SK-N-SH (cell line): ENCODE measurements at regions not wholly inside any gene's neighbourhood (a gene's known extent, or its start where the extent isn't known, plus 50 kb on each side); places are given as distances from the start of the nearest gene placed in this dataset.

Experiments used
- CTCF ChIA-PET: fragments of 300-600, 350-600 bp; formaldehyde crosslinking; extraction: SDS; loops from one replicate; lab custom pipeline; 2021; lab: Yijun Ruan, JAX
- POLR2A ChIA-PET: fragments of 350-600 bp; sonication (Branson Sonifier 250); formaldehyde crosslinking; extraction: SDS; loops from one replicate; lab custom pipeline; 2020; ENCODE audit warnings: antibody characterized with exemption, inconsistent platforms; lab: Yijun Ruan, JAX
- DNase-seq: peaks from one replicate; pipeline ENCODE4 v3.0.0; 2012
- H2AFZ ChIP-seq: fragments of 200-600 bp; sonication (generic); 2 replicates; pipeline ENCODE4 v1.8.1; 2016; ENCODE audit warnings: antibody characterized with exemption, mild to moderate bottlenecking, low read depth
- H3F3A ChIP-seq: fragments of 200-600 bp; sonication (generic); replicated peaks from 2 replicates; pipeline ENCODE3; 2016; ENCODE audit warnings: antibody characterized with exemption, mild to moderate bottlenecking; ENCODE audit not compliant: insufficient read depth
- H3K27ac ChIP-seq, 2 experiments: fragments of 200-500 bp in 1 of 2; fragments of 200-600 bp in 1 of 2; sonication (Bioruptor generic) in 1 of 2; sonication (generic), shearing (Covaris generic) in 1 of 2; 2 replicates each; pipeline versions ENCODE4 v1.5.1 to v1.6.1; 2014 to 2016; ENCODE audit warnings: low read depth in 2 of 2, inconsistent platforms in 1 of 2, low read length in 1 of 2, mild to moderate bottlenecking in 1 of 2, mixed read lengths in 1 of 2
- H3K27me3 ChIP-seq: fragments of 200-600 bp; sonication (generic), shearing (Covaris generic); 2 replicates; pipeline ENCODE4 v1.6.1; 2016; ENCODE audit warnings: mixed run types; ENCODE audit not compliant: insufficient read depth
- H3K36me3 ChIP-seq, 2 experiments: fragments of 200-500 bp in 1 of 2; fragments of 200-600 bp in 1 of 2; sonication (Bioruptor generic) in 1 of 2; sonication (generic) in 1 of 2; replicated peaks in 1 of 2; 2 replicates each; pipeline versions ENCODE3 to v1.5.1; 2014 to 2016; ENCODE audit warnings: low read length in 1 of 2, mild to moderate bottlenecking in 1 of 2; ENCODE audit not compliant: insufficient read depth in 2 of 2, control insufficient read depth in 1 of 2
- H3K4me1 ChIP-seq, 2 experiments: fragments of 200-500 bp in 1 of 2; fragments of 200-600 bp in 1 of 2; sonication (Bioruptor generic) in 1 of 2; sonication (generic), shearing (Covaris generic) in 1 of 2; 2 replicates each; pipeline versions ENCODE4 v1.5.1 to v1.6.1; 2014 to 2016; ENCODE audit warnings: low read depth in 1 of 2, low read length in 1 of 2, mixed run types in 1 of 2; ENCODE audit not compliant: insufficient read depth in 2 of 2, control insufficient read depth in 1 of 2
- H3K4me2 ChIP-seq: fragments of 200-600 bp; sonication (generic), shearing (Covaris generic); 2 replicates; pipeline ENCODE4 v1.6.1; 2017; ENCODE audit warnings: mixed run types
- H3K4me3 ChIP-seq, 2 experiments: fragments of 200-500 bp in 1 of 2; fragments of 200-600 bp in 1 of 2; sonication (Bioruptor generic) in 1 of 2; sonication (generic), shearing (Covaris generic) in 1 of 2; 2 replicates each; pipeline versions ENCODE4 v1.5.1 to v1.8.1; 2014 to 2016; ENCODE audit warnings: low read depth in 2 of 2, inconsistent platforms in 1 of 2, low read length in 1 of 2, mild to moderate bottlenecking in 1 of 2, mixed read lengths in 1 of 2, moderate library complexity in 1 of 2
- H3K79me2 ChIP-seq: fragments of 200-600 bp; sonication (generic); 2 replicates; pipeline ENCODE4 v1.8.1; 2017; ENCODE audit warnings: mild to moderate bottlenecking; ENCODE audit not compliant: insufficient read depth
- H3K9ac ChIP-seq: fragments of 200-600 bp; sonication (generic); 2 replicates; pipeline ENCODE4 v1.6.1; 2017; ENCODE audit warnings: mixed run types
- H3K9me2 ChIP-seq: fragments of 200-600 bp; sonication (generic); 2 replicates; pipeline ENCODE4 v1.6.1; 2017; ENCODE audit warnings: mixed run types
- H3K9me3 ChIP-seq: fragments of 200-600 bp; sonication (generic); 2 replicates; pipeline ENCODE4 v1.6.1; 2017; ENCODE audit warnings: mixed run types, mild to moderate bottlenecking, moderate library complexity
- H4K20me1 ChIP-seq: fragments of 200-600 bp; sonication (generic); 2 replicates; pipeline ENCODE4 v1.6.1; 2017; ENCODE audit warnings: mild to moderate bottlenecking, mixed run types; ENCODE audit not compliant: insufficient read depth
- CHD2 ChIP-seq: fragments of 150-350 bp; IDR thresholded peaks from 2 replicates; pipeline ENCODE4 v1.6.1; 2018; ENCODE audit warnings: low read length; ENCODE audit not compliant: partially characterized antibody
- CTCF ChIP-seq: fragments of 200-600 bp; sonication (generic); IDR thresholded peaks from 2 replicates; pipeline ENCODE4 v1.6.1; 2017; ENCODE audit warnings: antibody characterized with exemption, mild to moderate bottlenecking, moderate library complexity
- EZH2phosphoT487 ChIP-seq: fragments of 200-600 bp; sonication (generic); IDR thresholded peaks from 2 replicates; pipeline ENCODE4 v1.6.1; 2017; ENCODE audit warnings: low read depth, mixed run types, mild to moderate bottlenecking, antibody characterized with exemption, moderate library complexity, borderline replicate concordance
- GABPA ChIP-seq: IDR thresholded peaks from 2 replicates; pipeline ENCODE4 v1.4.0; 2012; ENCODE audit warnings: low read depth, mild to moderate bottlenecking
- GATA2 ChIP-seq: sonication (generic); formaldehyde crosslinking; IDR thresholded peaks from 2 replicates; pipeline ENCODE4 v1.5.0; 2020; ENCODE audit warnings: mild to moderate bottlenecking, missing genetic modification reagents
- JUND ChIP-seq: IDR thresholded peaks from 2 replicates; pipeline ENCODE4 v1.4.0; 2012
- MEF2A ChIP-seq: IDR thresholded peaks from 2 replicates; pipeline ENCODE4 v1.4.0; 2012; ENCODE audit warnings: low read depth, borderline replicate concordance
- NRF1 ChIP-seq: IDR thresholded peaks from 2 replicates; pipeline ENCODE4 v1.6.1; 2012; ENCODE audit warnings: low read depth, mild to moderate bottlenecking, low read length
- POLR2AphosphoS5 ChIP-seq: IDR thresholded peaks from 2 replicates; pipeline ENCODE4 v1.6.1; 2012; ENCODE audit warnings: low read depth, low read length
- RAD21 ChIP-seq: IDR thresholded peaks from 2 replicates; pipeline ENCODE4 v1.6.1; 2012; ENCODE audit warnings: mild to moderate bottlenecking, low read length
- REST ChIP-seq: IDR thresholded peaks from 2 replicates; pipeline ENCODE4 v1.6.1; 2012; ENCODE audit warnings: mild to moderate bottlenecking, low read depth, low read length, moderate library complexity
- RFX5 ChIP-seq: IDR thresholded peaks from 2 replicates; pipeline ENCODE4 v1.6.1; 2012; ENCODE audit warnings: mild to moderate bottlenecking, improper control_type of control experiment, low read length
- SIN3A ChIP-seq: IDR thresholded peaks from 2 replicates; pipeline ENCODE4 v1.6.1; 2012; ENCODE audit warnings: low read depth, mild to moderate bottlenecking, low read length, moderate library complexity, borderline replicate concordance
- TCF12 ChIP-seq: IDR thresholded peaks from 2 replicates; pipeline ENCODE4 v1.4.0; 2012
- YY1 ChIP-seq: IDR thresholded peaks from 2 replicates; pipeline ENCODE4 v1.4.0; 2012; ENCODE audit warnings: low read depth, mild to moderate bottlenecking
- WGBS: methylation state at CpG from one replicate; pipeline ENCODE4 v1.1.6; 2017; ENCODE audit warnings: low lambda C conversion rate; 5-methylcytosine and 5-hydroxymethylcytosine counted together
- TF ChIP-seq, protein P1 (sequence below): IDR thresholded peaks from 2 replicates; pipeline ENCODE4; 2012
- TF ChIP-seq, protein P2 (sequence below): IDR thresholded peaks from 2 replicates; pipeline ENCODE4 v1.4.0; 2012; ENCODE audit warnings: low read depth

DNA sequence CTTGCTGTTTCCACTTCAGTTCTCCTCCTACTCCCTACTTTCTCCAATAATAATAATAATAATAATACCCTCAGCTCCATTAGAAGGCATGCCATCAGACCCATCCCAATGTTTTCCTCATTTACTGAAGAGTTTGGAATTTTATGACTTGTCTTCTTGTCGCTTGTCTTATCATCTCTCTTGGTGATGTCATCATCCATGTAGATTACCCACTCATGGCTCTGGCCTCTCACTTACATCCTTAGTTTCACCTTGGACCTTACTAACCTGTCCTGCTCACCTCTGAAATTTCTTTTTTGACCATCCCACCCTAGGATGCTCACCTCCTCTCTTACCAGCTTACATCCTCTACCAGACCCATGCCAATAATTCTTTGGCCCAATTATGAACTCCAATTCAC, 329.3 kb downstream of the ACTL7B start:
- H3K79me2 ChIP-seq = no peaks in the 10 kb centered on the region
- H3K27me3 ChIP-seq = no peaks in the 10 kb centered on the region; the same call in 1 of the 2 replicates
- no peaks in the 10 kb centered on the region for H3K36me3 ChIP-seq
- no peak overlapping the region for H3K9ac ChIP-seq
- TF ChIP-seq CTCF (no peak), JUND (no peak), SIN3A (no peak), RAD21 (no peak), YY1 (no peak), GATA2 (CRISPR knock-in tag) (no peak), REST (no peak), MEF2A (no peak), CHD2 (no peak), NRF1 (no peak), TCF12 (no peak), RFX5 (no peak), POLR2AphosphoS5 (no peak), EZH2phosphoT487 (no peak), GABPA (no peak)
- TF ChIP-seq, protein P1, sequence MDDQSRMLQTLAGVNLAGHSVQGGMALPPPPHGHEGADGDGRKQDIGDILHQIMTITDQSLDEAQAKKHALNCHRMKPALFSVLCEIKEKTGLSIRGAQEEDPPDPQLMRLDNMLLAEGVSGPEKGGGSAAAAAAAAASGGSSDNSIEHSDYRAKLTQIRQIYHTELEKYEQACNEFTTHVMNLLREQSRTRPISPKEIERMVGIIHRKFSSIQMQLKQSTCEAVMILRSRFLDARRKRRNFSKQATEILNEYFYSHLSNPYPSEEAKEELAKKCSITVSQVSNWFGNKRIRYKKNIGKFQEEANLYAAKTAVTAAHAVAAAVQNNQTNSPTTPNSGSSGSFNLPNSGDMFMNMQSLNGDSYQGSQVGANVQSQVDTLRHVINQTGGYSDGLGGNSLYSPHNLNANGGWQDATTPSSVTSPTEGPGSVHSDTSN = no peak
- TF ChIP-seq, protein P2, sequence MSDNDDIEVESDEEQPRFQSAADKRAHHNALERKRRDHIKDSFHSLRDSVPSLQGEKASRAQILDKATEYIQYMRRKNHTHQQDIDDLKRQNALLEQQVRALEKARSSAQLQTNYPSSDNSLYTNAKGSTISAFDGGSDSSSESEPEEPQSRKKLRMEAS = no peak
- TF ChIP-seq, all 33 proteins: peak for 0
- Histone ChIP-seq H2AFZ (no peak overlapping the region), H3K9me3 (no peaks in the 10 kb centered on the region), H4K20me1 (no peaks in the 10 kb centered on the region), H3K9me2 (no peaks in the 10 kb centered on the region), H3K27ac (no peak overlapping the region), H3K4me3 (no peak overlapping the region), H3K4me2 (no peak overlapping the region), H3F3A (peaks cover 2% of the 10 kb centered on the region), H3K4me1 (no peaks in the 10 kb centered on the region)
- 57% methylated on average over 1 of the region's 1 CpG for WGBS
- CTCF ChIA-PET = interaction anchor here (1.3 kb wide), 1 partner anchor 11 kb away, joined by 3 read pairs; no protein-coding TSS in a partner anchor
- POLR2A ChIA-PET = no interaction called here
- no peak for DNase-seq
